Nephron (organoid): ENCODE measurements at regions not wholly inside any gene's neighbourhood (a gene's known extent, or its start where the extent isn't known, plus 50 kb on each side); places are given as distances from the start of the nearest gene placed in this dataset.

Experiments used
- H3K27ac Mint-ChIP-seq, 3 experiments: 2 replicates each; pipeline ENCODE4 v1.8.0; 2020; ENCODE audit warnings: mixed read lengths in 3 of 3, mild to moderate bottlenecking in 2 of 3, moderate library complexity in 1 of 3
- H3K27me3 Mint-ChIP-seq: 2 replicates; pipeline ENCODE4 v1.8.0; 2021; ENCODE audit warnings: low read depth, mild to moderate bottlenecking, moderate library complexity, mixed read lengths
- H3K36me3 Mint-ChIP-seq: 2 replicates; pipeline ENCODE4 v1.8.0; 2020; ENCODE audit warnings: low read depth, mixed read lengths
- H3K4me1 Mint-ChIP-seq: 2 replicates; pipeline ENCODE4 v1.8.0; 2020; ENCODE audit warnings: mixed read lengths
- H3K4me3 Mint-ChIP-seq, 3 experiments: 2 replicates each; pipeline ENCODE4 v1.8.0; 2020; ENCODE audit warnings: mild to moderate bottlenecking in 3 of 3, mixed read lengths in 3 of 3, moderate library complexity in 2 of 3
- H3K9me3 Mint-ChIP-seq: 2 replicates; pipeline ENCODE4 v1.8.0; 2020; ENCODE audit warnings: mixed read lengths
- CTCF ChIP-seq, 3 experiments: fragments of 200-600 bp; sonication (generic); IDR thresholded peaks; one replicate each; pipeline ENCODE4 v1.5.0; 2021; ENCODE audit warnings: antibody characterized with exemption in 3 of 3; ENCODE audit not compliant: unreplicated experiment in 3 of 3

GRCh38 chr3:118692416-118692815, 342.2 kb downstream of the IGSF11 start:
- no peak overlapping the region for H3K27ac Mint-ChIP-seq
- H3K4me1 Mint-ChIP-seq, result peaks cover 6% of the 10 kb centered on the region
- peaks cover 9% of the 10 kb centered on the region for H3K27me3 Mint-ChIP-seq
- peaks cover 9% of the 10 kb centered on the region for H3K9me3 Mint-ChIP-seq
- no peak overlapping the region for H3K4me3 Mint-ChIP-seq
- no peak for TF ChIP-seq CTCF (IDR thresholded peaks at IDR 0.05; ENCODE audit: unreplicated experiment in 3 of 3)
- no peaks in the 10 kb centered on the region for H3K36me3 Mint-ChIP-seq

GRCh38 chr3:118705487-118706219, 329.0 kb downstream of the IGSF11 start:
- no peaks in the 10 kb centered on the region for H3K4me1 Mint-ChIP-seq
- H3K9me3 Mint-ChIP-seq, result no peaks in the 10 kb centered on the region
- H3K4me3 Mint-ChIP-seq, result no peak overlapping the region
- H3K36me3 Mint-ChIP-seq, result no peaks in the 10 kb centered on the region
- TF ChIP-seq CTCF (IDR thresholded peaks at IDR 0.05; ENCODE audit: unreplicated experiment in 3 of 3), result no peak
- H3K27ac Mint-ChIP-seq, result no peak overlapping the region
- peaks cover 16% of the 10 kb centered on the region for H3K27me3 Mint-ChIP-seq

- no peaks in the 10 kb centered on the region for H3K9me3 Mint-ChIP-seq
- H3K4me3 Mint-ChIP-seq, result no peak overlapping the region
- peaks cover 16% of the 10 kb centered on the region for H3K27me3 Mint-ChIP-seq
- TF ChIP-seq CTCF (IDR thresholded peaks at IDR 0.05; ENCODE audit: unreplicated experiment in 3 of 3), result no peak
- H3K4me1 Mint-ChIP-seq, result no peaks in the 10 kb centered on the region
- no peak overlapping the region for H3K27ac Mint-ChIP-seq
- H3K36me3 Mint-ChIP-seq, result no peaks in the 10 kb centered on the region
Observed at GRCh38 chr3:118707991-118708390, 326.7 kb downstream of the IGSF11 start.

- no peak overlapping the region for H3K27ac Mint-ChIP-seq
- H3K27me3 Mint-ChIP-seq, result peaks cover 10% of the 10 kb centered on the region
Observed at GRCh38 chr3:118710532-118710931, 324.1 kb downstream of the IGSF11 start.

GRCh38 chr3:118713502-118714207, 321.0 kb downstream of the IGSF11 start:
- Mint-ChIP-seq H3K27ac (no peak overlapping the region), H3K27me3 (no peaks in the 10 kb centered on the region)
- no peak for TF ChIP-seq CTCF (IDR thresholded peaks at IDR 0.05; ENCODE audit: unreplicated experiment in 3 of 3)

More at GRCh38 chr3:118710532-118710931, 324.1 kb downstream of the IGSF11 start:
- no peaks in the 10 kb centered on the region for H3K9me3 Mint-ChIP-seq
- no peak overlapping the region for H3K4me3 Mint-ChIP-seq
- no peaks in the 10 kb centered on the region for H3K36me3 Mint-ChIP-seq
- H3K4me1 Mint-ChIP-seq, result no peaks in the 10 kb centered on the region
- TF ChIP-seq CTCF (IDR thresholded peaks at IDR 0.05; ENCODE audit: unreplicated experiment in 3 of 3), result no peak

More at GRCh38 chr3:118713502-118714207, 321.0 kb downstream of the IGSF11 start:
- Mint-ChIP-seq H3K4me3 (no peak overlapping the region), H3K36me3 (no peaks in the 10 kb centered on the region), H3K9me3 (peaks cover 2% of the 10 kb centered on the region), H3K4me1 (no peaks in the 10 kb centered on the region)
